Left ventricle myocardium inferior (tissue), 1 donor: ENCODE measurements at regions not wholly inside any gene's neighbourhood (a gene's known extent, or its start where the extent isn't known, plus 50 kb on each side); places are given as distances from the start of the nearest gene placed in this dataset.

ENCODE experiments used
- DNase-seq: peaks from one replicate; pipeline ENCODE4 v3.0.0-alpha.2; 2020
- H3K27ac ChIP-seq: fragments of 200-600 bp; replicated peaks from 2 replicates; pipeline ENCODE4 v1.8.0; 2021
- H3K27me3 ChIP-seq: fragments of 200-600 bp; 2 replicates; pipeline ENCODE4 v1.8.0; 2021; ENCODE audit warnings: low read depth
- H3K36me3 ChIP-seq: fragments of 200-600 bp; 2 replicates; pipeline ENCODE4 v1.8.0; 2021
- H3K4me1 ChIP-seq: fragments of 200-600 bp; 2 replicates; pipeline ENCODE4 v1.8.0; 2021
- H3K4me3 ChIP-seq: fragments of 200-600 bp; 2 replicates; pipeline ENCODE4 v1.8.0; 2021; ENCODE audit warnings: mild to moderate bottlenecking, moderate library complexity
- H3K9me3 ChIP-seq: fragments of 200-600 bp; replicated peaks from 2 replicates; pipeline ENCODE4 v1.8.0; 2021
- CTCF ChIP-seq: fragments of 200-600 bp; IDR thresholded peaks from 2 replicates; pipeline ENCODE4 v1.8.0; 2021; ENCODE audit warnings: antibody characterized with exemption, mild to moderate bottlenecking, borderline replicate concordance
- intact Hi-C: fragments of 100-400 bp; cut with micrococcal nuclease; formaldehyde crosslinking; loops from one replicate; pipeline ENCODE4 v1.11.0; 2022
- donor health status: DM: no; HTN: yes; CAD: no; lungs with severe emphysema.

GRCh38 chr2:37569131-37569823, 102.2 kb downstream of the CDC42EP3 start:
- peak overlapping the region; percentile 18 for H3K27ac ChIP-seq
- H3K9me3 ChIP-seq = no peaks in the 10 kb centered on the region
- no peaks in the 10 kb centered on the region for H3K36me3 ChIP-seq
- TF ChIP-seq CTCF = no peak
- H3K27me3 ChIP-seq = no peaks in the 10 kb centered on the region
- no peak for DNase-seq
- no peak overlapping the region for H3K4me3 ChIP-seq
- peaks cover 13% of the 10 kb centered on the region for H3K4me1 ChIP-seq
- intact Hi-C loops = no loop called here

- Histone ChIP-seq H3K36me3 (no peaks in the 10 kb centered on the region), H3K9me3 (no peaks in the 10 kb centered on the region), H3K4me1 (peaks cover 13% of the 10 kb centered on the region), H3K4me3 (no peak overlapping the region), H3K27ac (peak overlapping the region; percentile 23), H3K27me3 (no peaks in the 10 kb centered on the region)
- no peak for TF ChIP-seq CTCF
- DNase-seq = no peak
- intact Hi-C loops = no loop called here
Observed at GRCh38 chr2:37569986-37570679, 101.3 kb downstream of the CDC42EP3 start.

GRCh38 chr2:37570773-37571586, 100.5 kb downstream of the CDC42EP3 start:
- intact Hi-C loops = no loop called here
- H3K4me3 ChIP-seq = no peak overlapping the region
- no peaks in the 10 kb centered on the region for H3K9me3 ChIP-seq
- no peak for DNase-seq
- H3K36me3 ChIP-seq = no peaks in the 10 kb centered on the region
- H3K4me1 ChIP-seq = peaks cover 13% of the 10 kb centered on the region
- no peaks in the 10 kb centered on the region for H3K27me3 ChIP-seq
- TF ChIP-seq CTCF = no peak
- peak overlapping the region; percentile 23 for H3K27ac ChIP-seq

- Histone ChIP-seq H3K36me3 (no peaks in the 10 kb centered on the region), H3K9me3 (no peaks in the 10 kb centered on the region), H3K27ac (no peak overlapping the region), H3K4me3 (no peak overlapping the region), H3K4me1 (peaks cover 13% of the 10 kb centered on the region), H3K27me3 (no peaks in the 10 kb centered on the region)
- DNase-seq = no peak
- no peak for TF ChIP-seq CTCF
- intact Hi-C loops = no loop called here
Observed at GRCh38 chr2:37571587-37572136, 99.8 kb downstream of the CDC42EP3 start.
